ENCODE measurements at regions not wholly inside any gene's neighbourhood (a gene's known extent, or its start where the extent isn't known, plus 50 kb on each side); places are given as distances from the start of the nearest gene placed in this dataset.

GRCh38 chr12:73072214-73072613 lies 800.0 kb downstream of the TRHDE start:
- no peak for DNase-seq (ENCODE audit: low read depth)
- H3K4me3 ChIP-seq (ENCODE audit: low read depth, low read length): no peak overlapping the region
- TF ChIP-seq CTCF (IDR thresholded peaks at IDR 0.05; ENCODE audit: low read depth, low read length, missing control alignments): no peak

GRCh38 chr12:73076760-73077159 lies 804.6 kb downstream of the TRHDE start:
- no peak for DNase-seq (ENCODE audit: low read depth)
- H3K4me3 ChIP-seq (ENCODE audit: low read depth, low read length): no peak overlapping the region
- no peak for TF ChIP-seq CTCF (IDR thresholded peaks at IDR 0.05; ENCODE audit: low read depth, low read length, missing control alignments)

GRCh38 chr12:73083736-73084135 lies 811.6 kb downstream of the TRHDE start:
- DNase-seq (ENCODE audit: low read depth): no peak
- no peak overlapping the region for H3K4me3 ChIP-seq (ENCODE audit: low read depth, low read length)
- no peak for TF ChIP-seq CTCF (IDR thresholded peaks at IDR 0.05; ENCODE audit: low read depth, low read length, missing control alignments)

- no peak overlapping the region for H3K4me3 ChIP-seq (ENCODE audit: low read depth, low read length)
- DNase-seq (ENCODE audit: low read depth): no peak
- no peak for TF ChIP-seq CTCF (IDR thresholded peaks at IDR 0.05; ENCODE audit: low read depth, low read length, missing control alignments)
Observed at GRCh38 chr12:73106296-73106695, 834.1 kb downstream of the TRHDE start.

- DNase-seq (ENCODE audit: low read depth): no peak
- no peak for TF ChIP-seq CTCF (IDR thresholded peaks at IDR 0.05; ENCODE audit: low read depth, low read length, missing control alignments)
- H3K4me3 ChIP-seq (ENCODE audit: low read depth, low read length): no peak overlapping the region
Observed at GRCh38 chr12:73106896-73107295, 834.7 kb downstream of the TRHDE start.

- no peak for DNase-seq (ENCODE audit: low read depth)
- no peak for TF ChIP-seq CTCF (IDR thresholded peaks at IDR 0.05; ENCODE audit: low read depth, low read length, missing control alignments)
- H3K4me3 ChIP-seq (ENCODE audit: low read depth, low read length): no peak overlapping the region
Observed at GRCh38 chr12:73110816-73111215, 838.6 kb downstream of the TRHDE start.

GRCh38 chr12:73112035-73112816 lies 840.1 kb downstream of the TRHDE start:
- no peak overlapping the region for H3K4me3 ChIP-seq (ENCODE audit: low read depth, low read length)
- DNase-seq (ENCODE audit: low read depth): no peak
- no peak for TF ChIP-seq CTCF (IDR thresholded peaks at IDR 0.05; ENCODE audit: low read depth, low read length, missing control alignments)
